Dendritic cell treated with granulocyte-macrophage colony-stimulating factor and Interleukin-4, amounts not matched to agents 40 ng/mL and 50 ng/mL, for 4 days (primary cell): ENCODE measurements at regions not wholly inside any gene's neighbourhood (a gene's known extent, or its start where the extent isn't known, plus 50 kb on each side); places are given as distances from the start of the nearest gene placed in this dataset.

Experiments used
- H3K27ac Mint-ChIP-seq: one replicate; pipeline ENCODE4 v1.8.0; 2022; ENCODE audit warnings: mild to moderate bottlenecking, mixed read lengths
- H3K27me3 Mint-ChIP-seq: one replicate; pipeline ENCODE4 v1.8.0; 2022; ENCODE audit warnings: mild to moderate bottlenecking, mixed read lengths
- H3K36me3 Mint-ChIP-seq: one replicate; pipeline ENCODE4 v1.8.0; 2022; ENCODE audit warnings: low read depth, mixed read lengths
- H3K4me1 Mint-ChIP-seq: one replicate; pipeline ENCODE4 v1.8.0; 2022; ENCODE audit warnings: low read depth, mixed read lengths
- H3K4me3 Mint-ChIP-seq: one replicate; pipeline ENCODE4 v1.8.0; 2022; ENCODE audit warnings: mild to moderate bottlenecking, moderate library complexity, mixed read lengths
- H3K9me3 Mint-ChIP-seq: one replicate; pipeline ENCODE4 v1.8.0; 2022; ENCODE audit warnings: mixed read lengths
- intact Hi-C: fragments of 100-400 bp; cut with micrococcal nuclease; formaldehyde crosslinking; loops from one replicate; pipeline ENCODE4 v1.15.0; 2022

DNA sequence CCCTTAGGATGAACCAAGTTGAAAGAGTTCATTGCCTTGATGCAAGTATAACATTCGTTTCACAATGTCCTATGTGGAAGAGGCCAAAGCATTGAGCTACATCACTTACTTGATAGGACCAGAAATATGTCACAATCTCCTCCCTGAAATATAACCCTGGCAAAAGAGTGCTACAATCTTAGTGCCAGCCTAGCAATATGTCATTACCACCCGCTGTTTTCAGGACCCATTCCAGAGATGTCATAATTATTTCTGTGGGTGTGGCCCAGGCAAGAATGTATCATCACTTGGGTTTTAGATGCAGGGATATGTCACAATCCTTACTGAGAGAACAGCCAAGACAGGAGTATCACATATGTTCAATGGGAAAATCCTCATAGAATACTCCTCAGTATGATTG, 915.0 kb upstream of the AMELY start:
- no peak overlapping the region for H3K27ac Mint-ChIP-seq
- peaks cover 3% of the 10 kb centered on the region for H3K27me3 Mint-ChIP-seq
- H3K4me1 Mint-ChIP-seq, result no peaks in the 10 kb centered on the region
- intact Hi-C loops, result no loop called here
- H3K4me3 Mint-ChIP-seq, result no peak overlapping the region
- no peaks in the 10 kb centered on the region for H3K9me3 Mint-ChIP-seq
- no peaks in the 10 kb centered on the region for H3K36me3 Mint-ChIP-seq

DNA sequence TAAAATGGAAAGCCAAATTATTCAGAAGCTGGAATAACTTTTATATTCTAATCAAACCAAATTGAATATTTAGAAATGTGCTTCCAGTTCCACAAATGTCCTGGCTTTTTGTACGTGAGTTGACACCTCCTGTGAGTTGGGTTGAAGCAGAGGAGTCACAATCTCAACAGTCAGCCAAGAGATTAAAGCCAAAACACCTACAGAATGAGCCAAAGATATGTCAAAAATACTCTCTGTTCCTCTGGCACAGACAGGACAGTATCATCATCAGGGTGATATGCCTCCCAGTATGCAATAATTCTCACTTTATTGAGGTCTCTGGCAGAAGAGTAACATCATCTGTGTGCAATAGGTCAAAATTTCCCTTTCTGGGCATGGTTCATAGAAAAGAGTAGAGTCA, 914.3 kb upstream of the AMELY start:
- Mint-ChIP-seq H3K36me3 (no peaks in the 10 kb centered on the region), H3K9me3 (no peaks in the 10 kb centered on the region), H3K4me3 (no peak overlapping the region), H3K27me3 (no peaks in the 10 kb centered on the region), H3K4me1 (no peaks in the 10 kb centered on the region), H3K27ac (no peak overlapping the region)
- intact Hi-C loops, result no loop called here

DNA sequence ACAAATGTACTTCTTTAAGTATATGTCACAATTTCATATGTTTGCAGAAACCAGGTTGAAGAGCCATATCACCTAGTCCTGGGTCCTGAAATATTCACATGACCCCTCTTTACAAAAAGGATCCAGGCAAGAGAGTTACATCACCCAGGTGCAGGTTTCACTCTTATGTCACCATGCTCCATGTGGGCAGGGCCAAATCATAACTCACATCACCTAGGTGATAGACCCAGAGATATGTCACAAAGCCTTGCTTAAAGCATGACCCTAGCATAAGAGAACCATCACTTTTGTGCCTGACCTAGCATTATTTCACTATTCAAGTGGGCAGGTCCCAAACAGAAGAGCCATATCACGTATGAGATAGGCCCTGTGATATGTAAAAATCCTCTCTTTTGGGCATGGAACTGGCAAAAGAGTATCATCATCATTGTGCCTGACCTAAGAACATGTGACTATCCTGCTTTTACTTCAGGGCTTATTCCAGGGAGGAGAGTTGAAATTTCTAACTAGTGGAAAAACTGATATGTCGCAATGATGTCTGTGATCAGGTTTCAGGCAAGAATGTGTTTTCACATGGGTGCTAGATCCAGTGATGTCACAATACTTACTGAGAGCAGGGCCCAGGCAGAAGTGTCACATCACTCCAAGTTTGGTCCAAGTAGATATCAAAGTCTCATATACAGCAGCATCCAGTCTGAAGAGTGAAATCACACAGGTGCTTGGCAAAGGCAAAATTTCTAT, 909.9 kb upstream of the AMELY start:
- no peaks in the 10 kb centered on the region for H3K27me3 Mint-ChIP-seq
- no peak overlapping the region for H3K27ac Mint-ChIP-seq
- no peak overlapping the region for H3K4me3 Mint-ChIP-seq
- no peaks in the 10 kb centered on the region for H3K9me3 Mint-ChIP-seq
- no peaks in the 10 kb centered on the region for H3K36me3 Mint-ChIP-seq
- peaks cover 13% of the 10 kb centered on the region for H3K4me1 Mint-ChIP-seq
- intact Hi-C loops, result no loop called here

- Mint-ChIP-seq H3K4me3 (no peak overlapping the region), H3K27ac (no peak overlapping the region), H3K27me3 (no peaks in the 10 kb centered on the region), H3K4me1 (peaks cover 13% of the 10 kb centered on the region), H3K36me3 (no peaks in the 10 kb centered on the region), H3K9me3 (no peaks in the 10 kb centered on the region)
- intact Hi-C loops, result loop anchor here (5.0 to 10.0 kb wide), 3 partner anchors 54 to 464 kb away; no protein-coding TSS in a partner anchor
Measured at GRCh38 chrY:7818924-7819323, 907.4 kb upstream of the AMELY start.

- no peaks in the 10 kb centered on the region for H3K27me3 Mint-ChIP-seq
- intact Hi-C loops, result loop anchor here (5.0 to 10.0 kb wide), 3 partner anchors 52 to 462 kb away; no protein-coding TSS in a partner anchor
Measured at GRCh38 chrY:7816567-7816966, 905.0 kb upstream of the AMELY start.

DNA sequence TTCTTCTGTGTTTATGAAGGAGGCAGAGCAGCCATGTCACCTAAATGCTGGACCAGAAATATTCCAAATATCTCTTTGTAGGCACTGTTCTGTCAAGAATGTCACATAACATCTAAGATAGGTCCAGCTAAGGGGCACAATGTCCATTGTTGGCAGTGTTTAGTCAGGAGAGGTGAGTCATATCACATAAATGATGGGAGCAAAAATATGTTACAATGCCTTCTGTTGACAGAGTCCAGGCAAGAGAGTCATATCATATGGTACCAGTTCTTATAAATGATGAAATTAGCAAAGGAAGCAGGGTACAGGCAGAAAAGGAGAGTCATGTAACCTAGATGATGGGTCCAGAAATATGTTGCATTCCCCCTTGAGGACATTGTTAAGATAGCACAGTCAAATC, 904.4 kb upstream of the AMELY start:
- Mint-ChIP-seq H3K27me3 (no peaks in the 10 kb centered on the region), H3K9me3 (no peaks in the 10 kb centered on the region), H3K4me1 (peaks cover 17% of the 10 kb centered on the region), H3K27ac (peak overlapping the region; percentile 43), H3K4me3 (no peak overlapping the region), H3K36me3 (no peaks in the 10 kb centered on the region)
- intact Hi-C loops, result loop anchor here (5.0 to 10.0 kb wide), 3 partner anchors 51 to 461 kb away; no protein-coding TSS in a partner anchor

More at GRCh38 chrY:7816567-7816966, 905.0 kb upstream of the AMELY start:
- Mint-ChIP-seq H3K4me1 (peaks cover 17% of the 10 kb centered on the region), H3K27ac (no peak overlapping the region), H3K4me3 (no peak overlapping the region), H3K9me3 (no peaks in the 10 kb centered on the region), H3K36me3 (no peaks in the 10 kb centered on the region)

GRCh38 chrY:7815285-7815684, 903.7 kb upstream of the AMELY start:
- Mint-ChIP-seq H3K36me3 (no peaks in the 10 kb centered on the region), H3K27ac (no peak overlapping the region), H3K27me3 (no peaks in the 10 kb centered on the region), H3K4me1 (peaks cover 17% of the 10 kb centered on the region), H3K4me3 (no peak overlapping the region), H3K9me3 (no peaks in the 10 kb centered on the region)
- intact Hi-C loops, result loop anchor here (5.0 to 10.0 kb wide), 3 partner anchors 50 to 460 kb away; no protein-coding TSS in a partner anchor

DNA sequence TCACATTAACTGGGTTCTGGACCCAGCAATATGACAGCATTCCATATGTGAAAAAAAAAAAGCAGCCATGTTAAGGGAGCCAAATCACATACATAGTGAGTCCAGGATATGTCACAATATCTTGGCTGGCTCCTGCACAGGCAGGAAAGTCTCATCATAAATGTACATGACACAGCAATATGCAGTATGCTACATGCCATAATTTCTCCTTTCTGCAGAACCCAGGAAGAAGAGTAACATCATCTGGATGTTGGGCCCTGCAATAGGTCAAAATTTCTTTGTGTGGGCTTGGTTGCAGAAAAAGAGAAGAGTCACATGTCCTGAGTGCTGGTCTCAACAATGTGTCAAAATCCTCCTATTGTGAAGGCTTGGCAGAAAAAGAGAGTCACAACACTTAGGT, 902.8 kb upstream of the AMELY start:
- Mint-ChIP-seq H3K27ac (peak overlapping the region; percentile 68), H3K4me3 (no peak overlapping the region), H3K27me3 (no peaks in the 10 kb centered on the region), H3K36me3 (no peaks in the 10 kb centered on the region), H3K4me1 (peaks cover 12% of the 10 kb centered on the region), H3K9me3 (no peaks in the 10 kb centered on the region)
- intact Hi-C loops, result loop anchor here (10.0 kb wide), 2 partner anchors 50 to 460 kb away; no protein-coding TSS in a partner anchor

DNA sequence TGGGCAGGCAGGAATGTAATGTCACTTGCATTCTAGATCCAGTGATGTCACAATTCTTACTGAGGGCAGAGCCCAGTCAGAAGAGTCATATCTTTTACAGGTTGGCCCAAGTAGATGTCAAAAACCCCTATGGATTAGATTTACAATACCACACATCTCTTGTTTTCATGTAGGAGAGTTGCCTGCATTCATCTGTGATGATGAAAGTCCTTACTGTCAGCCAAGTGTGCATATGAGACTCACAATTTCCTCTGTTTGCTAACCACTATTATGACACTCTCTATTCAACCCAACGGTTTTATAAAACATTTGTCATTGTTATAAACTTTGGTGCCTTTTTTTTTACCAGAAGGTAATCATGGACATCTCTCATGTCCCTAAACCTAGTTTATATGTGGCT, 898.8 kb upstream of the AMELY start:
- H3K27me3 Mint-ChIP-seq, result no peaks in the 10 kb centered on the region
- H3K4me3 Mint-ChIP-seq, result no peak overlapping the region
- no peaks in the 10 kb centered on the region for H3K36me3 Mint-ChIP-seq
- intact Hi-C loops, result loop anchor here (10.0 kb wide), 2 partner anchors 46 to 456 kb away; no protein-coding TSS in a partner anchor
- H3K9me3 Mint-ChIP-seq, result no peaks in the 10 kb centered on the region
- H3K27ac Mint-ChIP-seq, result no peak overlapping the region
- H3K4me1 Mint-ChIP-seq, result peaks cover 4% of the 10 kb centered on the region

DNA sequence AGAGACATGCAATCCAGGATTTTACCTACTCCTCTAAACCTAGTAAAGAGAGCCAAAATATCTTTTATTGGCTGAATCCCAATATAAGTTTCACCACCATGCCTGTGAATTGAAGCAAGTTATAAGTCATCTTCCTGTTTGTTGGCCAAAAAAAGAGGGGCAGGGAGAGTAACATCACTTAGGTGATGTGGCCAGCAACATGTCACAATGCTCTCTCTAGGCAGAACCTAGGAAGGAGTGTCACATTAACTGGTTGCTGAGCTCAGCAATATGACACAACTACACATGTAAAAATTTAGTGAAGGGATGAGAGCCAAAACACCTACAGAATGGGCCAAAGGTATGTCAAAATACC, 895.9 kb upstream of the AMELY start:
- intact Hi-C loops, result no loop called here
- H3K36me3 Mint-ChIP-seq, result no peaks in the 10 kb centered on the region
- H3K4me1 Mint-ChIP-seq, result peaks cover 3% of the 10 kb centered on the region
- no peak overlapping the region for H3K27ac Mint-ChIP-seq
- no peaks in the 10 kb centered on the region for H3K9me3 Mint-ChIP-seq
- H3K27me3 Mint-ChIP-seq, result no peaks in the 10 kb centered on the region
- no peak overlapping the region for H3K4me3 Mint-ChIP-seq

- Mint-ChIP-seq H3K4me1 (peaks cover 2% of the 10 kb centered on the region), H3K4me3 (no peak overlapping the region), H3K27ac (no peak overlapping the region), H3K36me3 (no peaks in the 10 kb centered on the region), H3K27me3 (no peaks in the 10 kb centered on the region), H3K9me3 (no peaks in the 10 kb centered on the region)
- intact Hi-C loops, result no loop called here
Measured at GRCh38 chrY:7806592-7807515, 895.3 kb upstream of the AMELY start.

- Mint-ChIP-seq H3K27ac (no peak overlapping the region), H3K27me3 (no peaks in the 10 kb centered on the region), H3K9me3 (peaks cover 5% of the 10 kb centered on the region), H3K4me1 (peaks cover 7% of the 10 kb centered on the region), H3K36me3 (no peaks in the 10 kb centered on the region), H3K4me3 (no peak overlapping the region)
- intact Hi-C loops, result no loop called here
Measured at GRCh38 chrY:7805624-7806023, 894.1 kb upstream of the AMELY start.

DNA sequence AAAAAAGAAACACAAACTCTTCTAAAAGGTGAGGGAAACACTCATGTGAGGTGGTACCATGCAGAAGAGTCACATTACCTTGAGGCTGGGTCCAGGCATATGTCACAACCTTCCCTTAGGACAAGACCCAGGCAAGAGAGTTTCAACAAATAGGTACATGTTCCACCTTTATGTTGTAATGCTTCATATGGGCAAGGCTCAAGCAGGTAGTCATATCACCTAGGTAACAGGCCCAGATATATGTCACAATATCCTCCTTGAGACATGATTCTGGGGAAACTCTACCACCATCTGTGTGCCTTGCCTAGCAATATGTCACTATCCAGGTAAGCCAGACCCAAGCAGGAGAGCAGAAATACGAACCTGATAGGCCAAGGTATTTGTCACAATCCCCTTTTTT, 892.2 kb upstream of the AMELY start:
- Mint-ChIP-seq H3K27me3 (no peaks in the 10 kb centered on the region), H3K27ac (no peak overlapping the region), H3K9me3 (peaks cover 15% of the 10 kb centered on the region), H3K4me3 (no peak overlapping the region), H3K36me3 (no peaks in the 10 kb centered on the region), H3K4me1 (peaks cover 7% of the 10 kb centered on the region)
- intact Hi-C loops, result no loop called here

DNA sequence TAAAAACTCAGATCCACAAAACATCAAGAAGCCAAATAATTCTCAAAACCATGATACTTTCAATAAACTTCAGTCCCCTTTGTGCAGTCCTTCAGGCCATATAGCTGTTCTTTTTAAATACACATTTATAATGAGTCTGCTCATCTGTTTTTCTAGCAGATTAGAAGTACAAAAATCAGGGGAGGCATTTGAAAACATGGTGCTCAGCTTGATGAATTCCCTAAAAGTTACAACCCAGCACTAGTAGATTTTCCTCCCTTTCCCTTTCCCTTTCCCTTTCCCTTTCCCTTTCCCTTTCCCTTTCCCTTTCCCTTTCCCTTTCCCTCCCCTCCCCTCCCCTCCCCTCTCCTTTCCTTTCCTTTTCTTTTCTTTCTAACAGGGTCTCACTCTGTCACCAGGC, 884.6 kb upstream of the AMELY start:
- intact Hi-C loops, result no loop called here
- Mint-ChIP-seq H3K27me3 (no peaks in the 10 kb centered on the region), H3K4me1 (peaks cover 13% of the 10 kb centered on the region), H3K27ac (peak overlapping the region; percentile 32), H3K9me3 (peaks cover 15% of the 10 kb centered on the region), H3K36me3 (no peaks in the 10 kb centered on the region), H3K4me3 (no peak overlapping the region)
